ENCODE measurements at regions not wholly inside any gene's neighbourhood (a gene's known extent, or its start where the extent isn't known, plus 50 kb on each side); places are given as distances from the start of the nearest gene placed in this dataset.
"Not testable (repeated sequence)": the region's sequence is repeated elsewhere in the genome, so short reads cannot be mapped to it uniquely, and the experiment has no call there.

- DNase-seq (ENCODE audit: extremely low read depth, low read depth) = no peak
These were observed 125.1 kb downstream of the MRPL14 start for GRCh38 chr6:44002067-44002592.

- no peak for DNase-seq (ENCODE audit: extremely low read depth, low read depth)
These were observed 125.8 kb downstream of the MRPL14 start for GRCh38 chr6:44001318-44002066.

- DNase-seq (ENCODE audit: extremely low read depth, low read depth) = no peak
These were observed 126.9 kb downstream of the MRPL14 start for GRCh38 chr6:44000164-44000842.

- no peak for DNase-seq (ENCODE audit: extremely low read depth, low read depth)
These were observed 127.6 kb downstream of the MRPL14 start for GRCh38 chr6:43999628-44000027.

- DNase-seq (ENCODE audit: extremely low read depth, low read depth) = not testable (repeated sequence)
These were observed 128.5 kb downstream of the MRPL14 start for GRCh38 chr6:43998592-43999243.

- DNase-seq (ENCODE audit: extremely low read depth, low read depth) = not testable (repeated sequence)
These were observed 129.2 kb downstream of the MRPL14 start for GRCh38 chr6:43997990-43998585.

- no peak for DNase-seq (ENCODE audit: extremely low read depth, low read depth)
These were observed 129.9 kb downstream of the MRPL14 start for GRCh38 chr6:43997345-43997677.

- DNase-seq (ENCODE audit: extremely low read depth, low read depth) = no peak
These were observed 130.5 kb downstream of the MRPL14 start for GRCh38 chr6:43996618-43997344.

- no peak for DNase-seq (ENCODE audit: extremely low read depth, low read depth)
These were observed 132.1 kb downstream of the MRPL14 start for GRCh38 chr6:43995137-43995536.

GRCh38 chr6:43993881-43994523, 133.2 kb downstream of the MRPL14 start:
- no peak for DNase-seq (ENCODE audit: extremely low read depth, low read depth)

- DNase-seq (ENCODE audit: extremely low read depth, low read depth) = no peak
These were observed 134.2 kb downstream of the MRPL14 start for GRCh38 chr6:43992783-43993644.

GRCh38 chr6:43992126-43992663, 135.1 kb downstream of the MRPL14 start:
- no peak for DNase-seq (ENCODE audit: extremely low read depth, low read depth)

GRCh38 chr6:43990627-43991619, 136.3 kb downstream of the MRPL14 start:
- DNase-seq (ENCODE audit: extremely low read depth, low read depth) = no peak

GRCh38 chr6:43990275-43990626, 137.0 kb downstream of the MRPL14 start:
- no peak for DNase-seq (ENCODE audit: extremely low read depth, low read depth)

- no peak for DNase-seq (ENCODE audit: extremely low read depth, low read depth)
These were observed 137.6 kb downstream of the MRPL14 start for GRCh38 chr6:43989581-43990146.

- no peak for DNase-seq (ENCODE audit: extremely low read depth, low read depth)
These were observed 138.5 kb downstream of the MRPL14 start for GRCh38 chr6:43988801-43989200.

GRCh38 chr6:43987838-43988439, 139.3 kb downstream of the MRPL14 start:
- DNase-seq (ENCODE audit: extremely low read depth, low read depth) = no peak

All from NCI-H460 (cell line).